IMR-90 (cell line): ENCODE measurements at regions not wholly inside any gene's neighbourhood (a gene's known extent, or its start where the extent isn't known, plus 50 kb on each side); places are given as distances from the start of the nearest gene placed in this dataset.

Source experiments
- ATAC-seq: fragments of 200-7000 bp; cut with Tn5 transposase; 2 replicates; pipeline ENCODE4 v1.9.1; 2020; ENCODE audit warnings: low read depth, mild to moderate bottlenecking, moderate library complexity
- BruUV-seq: library from RNA; stranded (reverse); fragments of 400-500 nt; replicated peaks from 2 replicates; lab custom pipeline; 2021; lab: Mats Ljungman, UMichigan
- CTCF ChIA-PET: fragments of 300-600 bp; formaldehyde crosslinking; extraction: SDS; loops from one replicate; lab custom pipeline; 2021; ENCODE audit warnings: antibody characterized with exemption; lab: Yijun Ruan, JAX
- POLR2A ChIA-PET: fragments of 300-600 bp; sonication (Branson Sonifier 250); formaldehyde crosslinking; loops from one replicate; lab custom pipeline; 2022; ENCODE audit warnings: antibody characterized with exemption; ENCODE audit not compliant: unreplicated experiment; lab: Charles Lee
- DNase-seq: peaks from one replicate; pipeline ENCODE4 v3.0.0; 2013
- H2AFZ ChIP-seq: replicated peaks from 2 replicates; pipeline ENCODE3; 2013; ENCODE audit warnings: low read length, mild to moderate bottlenecking; ENCODE audit not compliant: poor library complexity
- H2AK5ac ChIP-seq: 2 replicates; pipeline ENCODE4 v1.6.1; 2013; ENCODE audit warnings: low read depth, low read length, inconsistent platforms
- H2AK9ac ChIP-seq: replicated peaks from 2 replicates; pipeline ENCODE3; 2013; ENCODE audit warnings: mild to moderate bottlenecking, low read depth, low read length, moderate library complexity; ENCODE audit not compliant: poor library complexity
- H2BK120ac ChIP-seq: 2 replicates; pipeline ENCODE4 v1.6.1; 2013; ENCODE audit warnings: low read depth, low read length, inconsistent platforms
- H2BK15ac ChIP-seq: 3 replicates; pipeline ENCODE4 v1.6.1; 2013; ENCODE audit warnings: low read depth, low read length, inconsistent platforms
- H2BK20ac ChIP-seq: 2 replicates; pipeline ENCODE4 v1.6.1; 2013; ENCODE audit warnings: low read depth, mild to moderate bottlenecking, inconsistent platforms, low read length, moderate library complexity
- H2BK5ac ChIP-seq: 2 replicates; pipeline ENCODE4 v1.6.1; 2013; ENCODE audit warnings: mild to moderate bottlenecking, low read depth, low read length, inconsistent platforms; ENCODE audit not compliant: poor library complexity, severe bottlenecking
- H3K14ac ChIP-seq: replicated peaks from 2 replicates; pipeline ENCODE4 v1.6.1; 2013; ENCODE audit warnings: low read depth, low read length, inconsistent platforms
- H3K18ac ChIP-seq: 2 replicates; pipeline ENCODE4 v1.6.1; 2013; ENCODE audit warnings: low read depth, low read length, control low read depth
- H3K23ac ChIP-seq: 2 replicates; pipeline ENCODE4 v1.6.1; 2013; ENCODE audit warnings: low read depth, low read length, inconsistent platforms
- H3K27ac ChIP-seq: 2 replicates; pipeline ENCODE4 v1.5.1; 2013; ENCODE audit warnings: mild to moderate bottlenecking, control low read depth, low read length; ENCODE audit not compliant: insufficient read depth
- H3K27me3 ChIP-seq: 2 replicates; pipeline ENCODE4 v1.6.1; 2013; ENCODE audit warnings: low read length; ENCODE audit not compliant: control insufficient read depth, insufficient read depth
- H3K36me3 ChIP-seq: 2 replicates; pipeline ENCODE4 v1.6.1; 2013; ENCODE audit warnings: low read length, mixed read lengths; ENCODE audit not compliant: control insufficient read depth, insufficient read depth
- H3K4ac ChIP-seq: 2 replicates; pipeline ENCODE4 v1.6.1; 2013; ENCODE audit warnings: low read depth, low read length, inconsistent platforms
- H3K4me1 ChIP-seq: 2 replicates; pipeline ENCODE4 v1.6.1; 2013; ENCODE audit warnings: low read length, mixed read lengths; ENCODE audit not compliant: control insufficient read depth, insufficient read depth
- H3K4me2 ChIP-seq: 2 replicates; pipeline ENCODE4 v1.6.1; 2013; ENCODE audit warnings: low read depth, mild to moderate bottlenecking, control low read depth, low read length, moderate library complexity
- H3K4me3 ChIP-seq: 2 replicates; pipeline ENCODE4 v1.5.1; 2013; ENCODE audit warnings: low read depth, mild to moderate bottlenecking, control low read depth, low read length, moderate library complexity; ENCODE audit not compliant: insufficient read depth
- H3K56ac ChIP-seq: 2 replicates; pipeline ENCODE4 v1.6.1; 2013; ENCODE audit warnings: low read length, inconsistent platforms; ENCODE audit not compliant: insufficient read depth; ENCODE audit errors: extremely low read depth
- H3K79me1 ChIP-seq, 2 experiments: 2 replicates each; pipeline ENCODE4 v1.6.1; 2013; ENCODE audit warnings: low read length in 2 of 2, inconsistent platforms in 1 of 2, low read depth in 1 of 2
- H3K9ac ChIP-seq: 2 replicates; pipeline ENCODE4 v1.6.1; 2013; ENCODE audit warnings: low read depth, low read length, control low read depth
- H3K9me1 ChIP-seq: 2 replicates; pipeline ENCODE4 v1.6.1; 2013; ENCODE audit warnings: low read length, inconsistent platforms; ENCODE audit not compliant: insufficient read depth
- H3K9me3 ChIP-seq: 2 replicates; pipeline ENCODE4 v1.6.1; 2013; ENCODE audit warnings: low read length; ENCODE audit not compliant: control insufficient read depth, insufficient read depth
- H4K20me1 ChIP-seq: 2 replicates; pipeline ENCODE4 v1.6.1; 2013; ENCODE audit warnings: low read length, inconsistent platforms; ENCODE audit not compliant: insufficient read depth
- H4K5ac ChIP-seq: 2 replicates; pipeline ENCODE4 v1.6.1; 2013; ENCODE audit warnings: mild to moderate bottlenecking, low read depth, low read length, control low read depth
- H4K8ac ChIP-seq, 2 experiments: 2 replicates each; pipeline ENCODE4 v1.6.1; 2013; ENCODE audit warnings: low read depth in 2 of 2, low read length in 2 of 2, control low read depth in 1 of 2, inconsistent platforms in 1 of 2
- H4K91ac ChIP-seq: 2 replicates; pipeline ENCODE4 v1.6.1; 2013; ENCODE audit warnings: low read depth, low read length, inconsistent platforms; ENCODE audit not compliant: insufficient read depth
- CHD1 ChIP-seq: IDR thresholded peaks from 2 replicates; pipeline ENCODE4 v1.6.1; 2012; ENCODE audit warnings: low read depth, low read length, improper control_type of control experiment
- MXI1 ChIP-seq: IDR thresholded peaks from 2 replicates; pipeline ENCODE4 v1.6.1; 2012; ENCODE audit warnings: low read depth, mild to moderate bottlenecking, low read length, moderate library complexity, borderline replicate concordance
- RCOR1 ChIP-seq: IDR thresholded peaks from 2 replicates; pipeline ENCODE4 v1.6.1; 2012; ENCODE audit warnings: mild to moderate bottlenecking, low read length, improper control_type of control experiment; ENCODE audit not compliant: insufficient replicate concordance
- RFX5 ChIP-seq: IDR thresholded peaks from 2 replicates; pipeline ENCODE4 v1.8.0; 2012; ENCODE audit warnings: low read depth, mild to moderate bottlenecking, low read length, moderate library complexity
- SMC3 ChIP-seq: fragments of 150-350 bp; IDR thresholded peaks from 2 replicates; pipeline ENCODE4 v1.6.1; 2016; ENCODE audit warnings: low read depth, mild to moderate bottlenecking, antibody characterized with exemption, low read length, moderate library complexity
- WGBS, 2 experiments: methylation state at CpG; one replicate each; pipeline versions ENCODE4 v1.1.5 to v1.1.7; 2013; ENCODE audit warnings: missing lambda C conversion rate in 2 of 2; ENCODE audit not compliant: insufficient read length in 1 of 2; ENCODE audit errors: extremely low coverage in 2 of 2; 5-methylcytosine and 5-hydroxymethylcytosine counted together
- dilution Hi-C: fragments of 300-500 bp; cut with HindIII; formaldehyde crosslinking; loops from one replicate; pipeline ENCODE4 v1.14.3; 2018; ENCODE audit warnings: low sequenced_read_pairs; ENCODE audit not compliant: unreplicated experiment
- in situ Hi-C: fragments of 300-500 bp; cut with MboI; formaldehyde crosslinking; loops from 3 replicates; pipeline ENCODE4 v1.14.3; 2019; ENCODE audit warnings: low sequenced_read_pairs, inconsistent platforms, mixed read lengths
- intact Hi-C: fragments of 100-400 bp; cut with micrococcal nuclease; formaldehyde crosslinking; loops from 2 replicates; pipeline ENCODE4 v1.10.0; 2022

GRCh38 chr14:56895154-56895553 lies 84.9 kb upstream of the OTX2 start:
- Histone ChIP-seq H2AK5ac (no peak overlapping the region), H3K14ac (no peak overlapping the region), H4K8ac (no peak overlapping the region), H4K20me1 (no peaks in the 10 kb centered on the region), H3K4me3 (no peak overlapping the region), H3K4me1 (no peaks in the 10 kb centered on the region), H3K27me3 (no peaks in the 10 kb centered on the region), H2BK5ac (no peak overlapping the region), H3K79me1 (no peaks in the 10 kb centered on the region), H3K56ac (no peak overlapping the region), H2BK20ac (no peak overlapping the region), H3K4ac (no peak overlapping the region), H3K18ac (no peak overlapping the region), H3K9me3 (no peaks in the 10 kb centered on the region), H3K23ac (no peak overlapping the region), H4K5ac (no peak overlapping the region), H4K91ac (no peak overlapping the region), H3K9ac (no peak overlapping the region), H3K9me1 (no peaks in the 10 kb centered on the region), H2AFZ (no peak overlapping the region), H2AK9ac (no peak overlapping the region), H3K27ac (no peak overlapping the region), H2BK15ac (no peak overlapping the region), H3K4me2 (no peak overlapping the region), H3K36me3 (no peaks in the 10 kb centered on the region), H2BK120ac (no peak overlapping the region)
- intact Hi-C loops = no loop called here
- dilution Hi-C loops = no loop called here
- in situ Hi-C loops = no loop called here
- TF ChIP-seq RCOR1 = no peak
- TF ChIP-seq CHD1 = no peak
- no peak for TF ChIP-seq RFX5
- TF ChIP-seq MXI1 = no peak
- no peak for TF ChIP-seq SMC3
- POLR2A ChIA-PET = no interaction called here
- DNase-seq (no peak), ATAC-seq (no peak)
- CTCF ChIA-PET = no interaction called here
- WGBS, 2 experiments = 63% methylated on average over 2 of the region's 5 CpGs; no CpG with 5 or more reads in 1 of the 2 experiments
- no TSS peak for BruUV-seq
